ENCODE measurements at regions not wholly inside any gene's neighbourhood (a gene's known extent, or its start where the extent isn't known, plus 50 kb on each side); places are given as distances from the start of the nearest gene placed in this dataset.

- Histone ChIP-seq H3K36me3 (no peaks in the 10 kb centered on the region), H3K4me1 (no peaks in the 10 kb centered on the region), H3K4me3 (no peak overlapping the region), H3K9me3 (peaks cover 0 to 4% (median under 1%) of the 10 kb centered on the region in 4 donors), H3K27ac (no peak overlapping the region), H3K27me3 (no peaks in the 10 kb centered on the region)
- DNase-seq (ENCODE audit: low spot score in 2 of 2) = no peak
- TF ChIP-seq POLR2A (IDR thresholded peaks at IDR 0.05) = no peak
- no peak for TF ChIP-seq CTCF (IDR thresholded peaks at IDR 0.05)
- TF ChIP-seq EP300 (IDR thresholded peaks at IDR 0.05) = no peak
- WGBS, 2 donors = 53 to 62% methylated on average over 10 of the region's 10 CpGs
These were observed 497.0 kb downstream of the BTBD3 start for GRCh38 chr20:12414446-12415274.

- Histone ChIP-seq H3K27me3 (no peaks in the 10 kb centered on the region), H3K36me3 (no peaks in the 10 kb centered on the region), H3K4me1 (no peaks in the 10 kb centered on the region), H3K4me3 (no peak overlapping the region), H3K27ac (no peak overlapping the region), H3K9me3 (no peaks in the 10 kb centered on the region)
- TF ChIP-seq CTCF (IDR thresholded peaks at IDR 0.05) (no peak), EP300 (IDR thresholded peaks at IDR 0.05) (no peak), POLR2A (IDR thresholded peaks at IDR 0.05) (no peak)
- 71 to 75% methylated on average over 4 of the region's 4 CpGs for WGBS, 2 donors
- DNase-seq (ENCODE audit: low spot score in 2 of 2) = no peak
These were observed 498.6 kb downstream of the BTBD3 start for GRCh38 chr20:12416281-12416680.

GRCh38 chr20:12433724-12434123 lies 516.0 kb downstream of the BTBD3 start:
- no peak overlapping the region for H3K27ac ChIP-seq
- no peaks in the 10 kb centered on the region for H3K36me3 ChIP-seq
- TF ChIP-seq CTCF (IDR thresholded peaks at IDR 0.05) (no peak), POLR2A (IDR thresholded peaks at IDR 0.05) (no peak), EP300 (IDR thresholded peaks at IDR 0.05) (no peak)
- WGBS, 2 donors = 90 to 94% methylated on average over 2 of the region's 2 CpGs
- no peak for DNase-seq (ENCODE audit: low spot score in 2 of 2)
- no peaks in the 10 kb centered on the region for H3K9me3 ChIP-seq
- no peaks in the 10 kb centered on the region for H3K27me3 ChIP-seq
- no peak overlapping the region for H3K4me3 ChIP-seq
- H3K4me1 ChIP-seq = no peaks in the 10 kb centered on the region

GRCh38 chr20:12434672-12435071 lies 517.0 kb downstream of the BTBD3 start:
- Histone ChIP-seq H3K9me3 (no peaks in the 10 kb centered on the region), H3K36me3 (no peaks in the 10 kb centered on the region), H3K27ac (no peak overlapping the region), H3K4me3 (no peak overlapping the region), H3K27me3 (no peaks in the 10 kb centered on the region), H3K4me1 (no peaks in the 10 kb centered on the region)
- TF ChIP-seq CTCF (IDR thresholded peaks at IDR 0.05) = no peak
- TF ChIP-seq EP300 (IDR thresholded peaks at IDR 0.05) = no peak
- no peak for TF ChIP-seq POLR2A (IDR thresholded peaks at IDR 0.05)
- 36 to 40% methylated on average over 3 of the region's 3 CpGs for WGBS, 2 donors
- DNase-seq (ENCODE audit: low spot score in 2 of 2) = no peak

- no peak for TF ChIP-seq CTCF (IDR thresholded peaks at IDR 0.05)
- TF ChIP-seq EP300 (IDR thresholded peaks at IDR 0.05) = no peak
- TF ChIP-seq POLR2A (IDR thresholded peaks at IDR 0.05) = no peak
- Histone ChIP-seq H3K4me1 (no peaks in the 10 kb centered on the region), H3K9me3 (no peaks in the 10 kb centered on the region), H3K27me3 (no peaks in the 10 kb centered on the region), H3K36me3 (no peaks in the 10 kb centered on the region), H3K27ac (no peak overlapping the region), H3K4me3 (no peak overlapping the region)
- WGBS, 2 donors = 47 to 64% methylated on average over 4 of the region's 4 CpGs
- DNase-seq (ENCODE audit: low spot score in 2 of 2) = no peak
These were observed 517.6 kb downstream of the BTBD3 start for GRCh38 chr20:12435268-12435667.

Data from tibial nerve (tissue), 4 donors.